Left hindlimb (tissue), 1 donor: ENCODE measurements at regions not wholly inside any gene's neighbourhood (a gene's known extent, or its start where the extent isn't known, plus 50 kb on each side); places are given as distances from the start of the nearest gene placed in this dataset.
"Not testable (repeated sequence)": the region's sequence is repeated elsewhere in the genome, so short reads cannot be mapped to it uniquely, and the experiment has no call there.

Source experiments
- DNase-seq: peaks from one replicate; pipeline ENCODE4 v3.0.0-alpha.2; 2018

DNA sequence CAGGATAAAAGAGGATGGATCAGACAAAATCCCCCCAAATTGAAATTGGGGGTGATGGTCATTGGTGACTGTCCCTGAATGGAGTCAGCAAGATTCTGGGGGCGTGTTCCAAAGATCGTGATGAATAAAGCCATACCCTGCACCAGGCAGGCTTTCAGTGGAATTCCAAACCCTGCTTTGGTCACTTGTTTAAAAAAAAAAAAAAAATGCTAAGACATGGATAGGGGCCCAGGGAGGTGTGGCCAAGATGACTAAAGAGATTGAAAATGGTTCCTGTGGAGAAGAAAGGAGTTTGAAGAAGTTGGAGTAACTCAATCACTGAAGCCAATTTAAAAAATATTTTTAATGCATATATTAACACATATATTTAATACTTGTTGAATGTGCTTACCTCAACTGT, 161.4 kb upstream of the KCNG1 start:
- DNase-seq, result no peak

DNA sequence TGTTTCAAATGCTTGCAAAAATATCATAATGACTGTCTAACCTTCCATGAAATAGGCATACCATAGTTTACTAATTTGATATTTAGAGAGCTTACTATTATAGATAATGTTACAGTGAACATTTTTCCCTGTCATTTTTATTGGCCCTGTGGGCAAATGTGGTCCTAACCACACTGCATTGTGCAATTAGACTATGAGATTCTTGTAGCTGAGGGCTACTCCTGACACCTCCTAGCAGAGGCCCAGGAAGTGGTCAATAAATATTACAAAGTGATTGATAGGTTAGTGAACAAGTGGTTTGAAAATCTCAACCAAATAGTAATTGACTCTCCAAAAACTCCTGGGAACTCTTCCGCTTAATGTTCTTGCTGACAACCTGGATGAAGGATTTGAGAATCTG, 160.5 kb upstream of the KCNG1 start:
- DNase-seq, result no peak

DNA sequence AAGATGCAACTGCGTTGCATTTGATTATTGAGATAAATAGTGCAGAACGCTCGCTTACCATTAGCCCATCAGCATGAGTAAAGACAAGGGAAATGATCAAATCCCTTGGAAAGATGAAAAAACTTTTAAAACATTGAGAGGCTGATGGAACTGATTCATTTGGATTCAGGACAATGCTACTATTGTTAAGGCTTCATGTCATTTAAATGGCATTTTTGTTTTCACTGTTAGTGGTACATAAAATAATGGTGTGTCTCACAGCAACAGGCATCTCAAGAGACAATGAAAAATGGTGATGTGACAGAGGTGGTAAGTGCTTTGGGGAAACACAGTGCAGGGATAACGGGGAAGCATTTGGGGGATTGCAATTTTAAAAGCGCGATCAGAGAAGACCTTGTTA, 159.7 kb upstream of the KCNG1 start:
- DNase-seq, result no peak

DNA sequence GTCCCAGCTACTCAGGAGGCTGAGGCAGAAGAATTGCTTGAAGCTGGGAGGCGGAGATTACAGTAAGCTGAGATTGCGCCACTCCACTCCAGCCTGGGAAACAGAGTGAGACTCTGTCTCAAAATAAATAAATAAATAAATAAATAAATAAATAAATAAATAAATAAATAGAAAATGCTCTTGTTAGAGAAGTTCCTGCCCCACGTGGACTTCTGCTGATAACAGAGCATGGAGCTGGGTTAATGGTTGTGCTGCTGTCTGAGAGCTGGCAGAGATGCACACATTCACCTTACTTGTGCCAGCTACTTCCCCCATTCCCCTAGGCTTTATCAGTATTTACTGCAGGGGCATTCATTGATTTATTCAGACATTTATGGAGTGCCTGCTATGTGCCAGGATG, 155.2 kb upstream of the KCNG1 start:
- no peak for DNase-seq

DNA sequence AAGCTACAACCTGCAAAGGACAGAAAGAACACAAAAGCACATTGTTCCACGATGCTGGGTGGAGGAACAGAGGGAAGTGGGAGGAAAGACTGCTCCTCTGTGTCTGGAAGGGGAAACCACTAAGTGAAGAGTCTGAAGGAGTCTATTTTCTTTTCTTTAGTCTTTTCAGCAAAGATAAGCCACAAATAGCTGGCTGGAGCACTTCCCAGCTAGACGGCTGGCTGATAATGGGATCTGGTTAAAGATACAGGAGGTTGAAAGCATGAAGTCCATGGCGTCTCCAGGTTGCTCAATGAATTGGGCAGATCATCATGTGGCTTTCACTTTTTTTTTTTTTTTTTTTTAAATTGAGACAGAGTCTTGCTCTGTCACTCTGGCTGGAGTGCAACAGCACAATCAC, 154.0 kb upstream of the KCNG1 start:
- DNase-seq, result no peak

DNA sequence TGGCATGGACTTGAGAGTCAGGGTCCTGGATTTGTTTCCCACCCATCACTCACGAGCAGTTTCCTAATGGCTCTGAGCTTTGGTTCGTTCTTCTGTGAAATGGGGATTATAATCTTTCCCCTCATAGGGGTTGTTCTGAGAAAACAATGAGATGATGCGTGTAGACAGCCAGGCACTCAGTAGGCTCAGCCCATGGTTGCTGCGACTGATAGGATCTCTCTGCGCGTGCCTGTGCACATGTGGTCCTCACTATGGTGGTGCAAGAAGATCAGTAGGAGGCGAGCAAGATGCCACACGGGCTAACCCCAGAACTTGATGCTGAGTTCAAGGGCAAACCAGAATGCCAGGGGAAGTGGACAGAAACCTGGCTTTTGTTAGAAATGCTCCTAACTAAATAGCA, 153.5 kb upstream of the KCNG1 start:
- DNase-seq, result no peak

DNA sequence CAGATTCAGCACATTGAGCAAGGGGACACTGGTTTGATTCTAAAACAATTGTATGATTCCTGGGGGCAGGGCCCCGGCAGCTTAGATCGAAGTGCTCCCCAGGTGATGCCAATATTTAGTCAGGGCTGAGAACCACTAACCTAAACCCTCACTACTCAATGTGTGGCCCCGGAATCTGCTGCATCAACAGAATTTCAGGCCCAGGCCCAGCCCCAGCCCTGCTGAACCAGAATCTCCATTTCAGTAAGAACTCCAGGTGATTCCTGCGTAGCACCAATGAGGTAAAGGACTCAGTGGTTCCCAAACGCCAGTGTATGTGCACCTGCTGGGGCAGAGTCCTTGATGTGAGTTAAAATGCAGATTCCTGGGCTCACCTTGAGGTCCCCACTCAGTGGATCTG, 152.8 kb upstream of the KCNG1 start:
- no peak for DNase-seq

DNA sequence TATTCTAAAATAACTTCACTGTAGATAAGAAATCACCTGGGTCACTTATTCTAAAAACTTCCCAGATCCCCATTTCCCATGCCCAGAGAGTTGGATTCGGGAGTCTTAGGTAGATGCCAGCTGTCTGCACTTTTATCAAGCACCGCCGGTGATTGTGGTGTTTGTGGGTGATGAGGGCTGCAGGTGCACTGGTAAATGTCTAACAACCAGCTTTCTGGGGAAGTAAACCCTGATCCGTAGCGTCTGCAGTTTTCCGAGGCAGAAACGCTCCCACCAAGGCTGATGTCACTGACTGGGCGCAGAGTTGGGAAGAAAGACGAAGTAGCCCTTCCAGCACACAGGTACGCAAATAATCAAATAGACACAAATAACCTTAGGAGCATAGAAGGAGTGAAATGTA, 152.2 kb upstream of the KCNG1 start:
- no peak for DNase-seq

DNA sequence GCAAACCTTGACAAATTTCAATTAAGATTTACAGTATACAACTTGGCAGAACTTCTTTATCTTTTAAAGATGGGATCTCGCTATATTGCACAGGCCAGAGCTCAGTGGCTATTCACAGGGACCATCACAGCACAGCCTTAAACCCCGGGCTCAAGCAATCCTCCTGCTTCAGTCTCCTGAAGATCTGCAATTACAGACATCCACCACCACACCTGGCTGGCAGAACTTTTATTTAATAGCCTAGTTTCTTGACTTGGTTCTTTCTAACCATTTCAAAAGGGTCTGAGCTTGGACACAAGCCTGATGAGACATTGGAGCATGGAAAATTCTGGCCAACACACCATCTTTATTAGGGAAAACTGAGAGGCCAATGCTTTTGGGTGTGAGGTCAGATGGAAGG, 151.6 kb upstream of the KCNG1 start:
- no peak for DNase-seq

DNA sequence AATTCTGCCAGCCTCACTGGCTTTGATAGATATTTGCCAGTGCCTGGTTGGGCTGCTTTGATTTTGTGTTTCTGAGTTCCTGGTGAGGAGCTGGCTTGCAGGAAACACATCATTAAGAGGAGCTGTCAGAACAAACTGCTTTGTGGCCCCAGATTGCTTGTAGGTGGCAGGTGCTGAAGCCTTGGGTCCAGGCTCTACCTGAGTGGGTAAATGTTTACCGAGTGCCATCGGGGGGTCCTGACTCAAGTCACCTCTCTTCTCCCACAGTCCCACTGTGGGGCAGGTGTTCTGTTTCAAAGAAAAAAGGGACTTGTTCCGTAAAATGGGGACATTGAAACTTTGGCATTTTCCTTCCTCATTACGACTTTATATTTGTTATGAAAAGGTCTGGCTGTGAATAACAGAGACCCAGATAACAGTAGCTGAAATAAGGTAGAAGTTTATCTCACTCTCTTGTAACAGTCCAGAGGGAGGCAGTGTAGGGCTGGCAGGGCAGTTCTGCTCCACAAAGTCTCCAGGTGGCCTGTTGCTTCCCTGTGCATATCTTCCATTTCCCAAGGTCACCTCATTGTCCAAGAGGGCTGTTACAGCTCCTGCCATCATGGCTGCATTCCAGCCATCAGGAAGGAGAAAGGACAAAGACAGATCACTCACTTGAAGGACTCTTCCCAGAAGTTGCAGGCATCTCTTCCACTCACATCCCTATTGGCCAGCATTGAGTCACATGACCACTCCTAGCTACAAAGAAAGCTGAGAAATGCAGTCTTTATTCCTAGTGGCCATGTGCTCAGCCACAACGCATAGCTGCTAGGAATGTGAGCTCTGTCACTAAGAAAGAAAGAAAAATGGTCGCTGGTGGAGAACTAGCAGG, 149.9 kb upstream of the KCNG1 start:
- no peak for DNase-seq

DNA sequence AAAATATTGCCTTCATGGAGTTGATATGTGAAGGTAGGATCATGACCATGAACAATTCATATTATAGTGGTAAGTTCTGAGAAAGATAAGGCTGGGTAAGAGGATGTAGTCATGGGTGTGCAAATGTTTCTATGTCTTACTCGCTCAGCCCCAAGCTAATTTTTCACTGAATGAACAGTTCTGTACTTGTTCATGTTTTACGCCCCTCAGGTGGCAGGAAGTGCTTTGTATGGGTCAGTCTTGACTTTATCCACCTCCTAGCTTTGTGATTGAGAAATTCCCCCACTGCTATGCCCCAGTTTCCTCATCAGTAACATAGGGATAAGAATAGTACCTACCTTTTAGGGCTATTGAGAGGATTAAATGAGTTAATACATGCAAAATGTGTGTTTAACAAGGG, 148.2 kb upstream of the KCNG1 start:
- no peak for DNase-seq

DNA sequence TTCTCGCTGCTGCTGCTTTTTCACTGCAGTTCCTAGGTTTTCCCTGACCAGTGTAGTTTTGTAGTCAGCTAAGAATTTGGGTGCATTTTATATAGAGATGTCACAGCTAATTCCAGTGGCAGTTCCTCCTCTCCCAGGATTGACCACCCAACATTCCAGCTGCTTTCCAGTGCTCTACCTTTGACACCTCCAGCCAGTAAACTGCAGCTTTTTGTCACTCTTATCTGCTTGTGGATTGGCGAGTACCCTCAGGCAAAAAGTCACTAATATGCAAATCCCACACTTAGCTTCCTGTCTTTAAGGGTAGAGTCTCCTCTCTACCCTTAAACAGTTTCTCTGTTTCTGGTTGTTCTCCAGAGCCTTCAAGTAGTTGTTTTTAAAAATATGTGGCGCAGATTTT, 146.9 kb upstream of the KCNG1 start:
- no peak for DNase-seq

DNA sequence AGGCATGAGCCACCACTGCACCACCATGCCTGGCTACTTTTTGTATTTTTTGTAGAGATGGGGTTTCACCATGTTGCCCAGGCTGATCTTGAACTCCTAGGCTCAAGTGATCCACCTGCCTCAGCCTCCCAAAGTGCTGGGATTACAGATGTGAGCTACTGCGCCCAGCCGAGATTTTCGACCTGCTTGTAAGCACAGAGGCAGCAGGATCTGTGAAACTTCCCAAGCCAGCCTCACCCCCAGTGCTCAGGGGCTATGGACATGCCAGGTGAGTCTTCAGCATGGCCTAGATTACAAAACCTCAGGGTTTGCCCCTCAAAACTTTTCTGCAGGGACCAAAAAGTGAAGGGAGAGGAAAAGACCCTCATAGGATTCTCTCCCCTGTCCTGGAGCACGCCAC, 145.0 kb upstream of the KCNG1 start:
- DNase-seq, result not testable (repeated sequence)

DNA sequence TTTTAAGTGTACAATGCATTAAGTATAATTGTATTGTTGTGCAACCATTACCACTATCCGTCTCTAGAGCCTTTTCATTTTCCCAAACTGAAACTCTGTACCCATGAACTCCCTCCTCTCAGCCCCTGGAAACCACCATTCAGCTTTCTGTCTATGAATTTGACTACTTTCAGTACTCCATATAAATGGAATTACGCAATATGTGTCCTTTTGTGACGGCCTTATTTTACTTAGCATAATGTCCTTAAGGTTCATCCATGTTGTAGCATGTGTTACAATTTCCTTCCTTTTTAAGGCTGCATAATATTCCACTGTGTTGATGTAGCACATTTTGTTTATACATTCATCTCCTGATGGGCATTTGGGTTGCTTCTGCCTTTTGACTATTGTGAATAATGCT, 143.6 kb upstream of the KCNG1 start:
- no peak for DNase-seq

DNA sequence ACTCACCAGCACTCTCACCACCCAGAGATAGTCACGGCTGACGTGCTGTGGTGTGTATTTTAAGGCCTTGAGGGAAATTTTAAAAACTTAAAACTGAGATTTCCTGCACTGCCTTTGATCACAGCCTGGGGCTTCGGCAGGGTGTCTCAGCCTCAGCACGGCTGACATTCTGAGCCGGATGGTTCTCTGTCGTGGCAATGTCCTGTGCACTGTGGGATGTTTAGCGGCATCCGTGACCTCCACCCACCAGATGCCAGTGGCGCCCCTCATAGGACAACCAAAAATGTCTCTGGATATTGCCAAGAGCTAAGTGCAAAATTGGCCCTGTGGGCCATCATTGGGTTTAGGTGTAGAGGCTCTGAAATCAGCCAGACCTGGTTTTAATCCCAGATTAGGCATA, 142.2 kb upstream of the KCNG1 start:
- no peak for DNase-seq

DNA sequence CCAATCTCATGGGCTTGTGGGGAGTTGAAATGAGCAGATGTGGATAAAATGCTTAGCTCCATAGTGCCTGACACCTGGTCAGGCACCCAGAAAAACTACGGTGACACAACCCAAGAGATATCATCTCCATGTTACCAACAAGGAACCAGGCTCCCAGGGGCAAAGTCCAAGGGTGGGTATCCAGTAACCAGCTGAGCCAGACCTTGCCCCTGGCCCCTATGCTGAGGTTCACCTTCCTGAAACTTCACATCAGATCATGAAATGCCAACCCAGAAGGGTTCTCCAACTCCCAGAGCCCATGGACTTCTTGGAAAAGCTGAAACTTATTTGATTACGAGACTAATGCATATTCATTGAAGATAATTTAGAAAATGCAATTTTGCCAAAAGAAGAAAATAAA, 141.8 kb upstream of the KCNG1 start:
- no peak for DNase-seq

DNA sequence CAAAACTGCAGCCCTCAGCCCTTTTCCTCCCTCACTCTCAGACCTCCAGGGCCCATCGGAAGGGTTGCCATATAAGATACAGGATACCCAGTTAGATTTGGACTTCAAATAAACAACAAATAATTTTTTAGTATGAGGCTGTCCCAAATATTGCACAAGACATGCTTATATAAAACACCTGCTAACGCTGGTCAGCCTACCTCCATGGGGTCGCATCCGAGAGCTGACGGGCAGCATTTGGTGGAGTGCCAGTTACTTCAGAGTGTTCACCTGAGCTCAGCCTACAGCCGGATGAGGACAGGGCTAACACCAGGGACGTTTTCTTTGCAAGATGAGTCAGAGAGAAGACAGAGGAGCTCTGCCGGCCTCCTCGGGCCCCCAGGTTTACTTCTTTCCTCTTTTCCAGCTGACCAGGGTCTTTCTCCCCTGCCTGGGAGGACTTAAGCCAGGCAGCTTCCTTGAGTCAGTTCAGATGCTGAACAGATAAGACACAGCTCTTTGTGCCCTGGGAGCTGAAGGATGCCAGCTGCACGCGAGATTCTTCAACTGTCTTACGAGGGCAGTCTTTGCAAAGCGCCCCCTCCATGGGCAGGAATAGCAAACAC, 141.2 kb upstream of the KCNG1 start:
- no peak for DNase-seq

DNA sequence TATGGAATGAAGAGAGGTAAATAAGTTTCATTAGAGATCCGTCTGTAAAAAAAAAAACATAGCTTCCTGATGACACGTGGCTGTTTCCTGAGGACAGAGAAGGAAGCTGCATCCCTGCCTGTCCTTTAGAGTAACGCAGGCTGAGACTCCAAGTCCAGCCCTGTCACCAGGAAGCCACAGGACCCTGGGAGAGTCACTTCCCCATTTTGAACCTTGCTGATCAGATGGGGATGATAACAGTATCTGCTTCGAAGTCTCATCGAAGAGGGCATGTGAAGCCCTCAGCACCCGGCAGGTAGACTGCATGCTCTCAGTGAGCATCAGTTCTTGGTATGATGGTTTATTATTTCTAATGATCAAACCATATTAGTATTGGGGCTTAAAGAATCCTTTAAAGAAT, 139.1 kb upstream of the KCNG1 start:
- DNase-seq, result no peak

DNA sequence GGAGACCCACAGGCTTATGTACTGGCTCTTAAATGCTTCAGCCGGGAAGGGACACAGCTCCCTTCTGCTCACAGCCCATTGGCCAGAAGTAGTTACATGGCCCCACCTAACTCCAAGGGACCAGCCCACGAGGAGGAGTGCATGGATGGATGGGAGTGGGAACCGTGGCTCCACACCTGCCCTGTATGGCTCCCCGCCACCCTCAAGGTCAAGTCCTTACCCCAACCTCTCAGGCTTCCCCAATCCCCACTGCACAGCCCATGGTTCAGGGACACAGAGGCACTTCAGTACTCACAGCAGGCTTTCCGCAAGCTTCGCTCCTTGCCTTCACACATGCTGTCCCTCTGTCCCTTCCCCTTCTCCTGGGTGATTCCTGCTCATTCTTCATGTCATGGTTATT, 137.9 kb upstream of the KCNG1 start:
- no peak for DNase-seq

DNA sequence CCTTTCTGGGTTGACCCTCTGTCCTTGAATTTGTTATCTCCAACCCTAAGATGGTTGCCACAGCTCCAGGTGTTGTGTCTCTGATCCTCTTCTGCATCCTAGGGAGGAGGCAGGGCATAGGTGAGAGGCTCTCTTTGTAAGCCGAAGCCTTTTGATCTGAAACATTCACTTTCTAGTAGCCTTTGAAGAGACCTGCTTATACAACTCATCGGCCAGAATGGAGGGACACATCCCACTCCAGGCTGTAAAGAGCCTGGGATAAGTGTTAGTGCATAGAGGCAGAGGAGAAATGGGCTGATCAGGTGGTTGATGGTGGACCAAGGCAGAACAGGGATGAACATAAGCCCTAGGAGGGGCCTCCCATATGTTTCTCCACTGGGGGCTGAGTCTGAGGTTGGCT, 137.1 kb upstream of the KCNG1 start:
- DNase-seq, result no peak

DNA sequence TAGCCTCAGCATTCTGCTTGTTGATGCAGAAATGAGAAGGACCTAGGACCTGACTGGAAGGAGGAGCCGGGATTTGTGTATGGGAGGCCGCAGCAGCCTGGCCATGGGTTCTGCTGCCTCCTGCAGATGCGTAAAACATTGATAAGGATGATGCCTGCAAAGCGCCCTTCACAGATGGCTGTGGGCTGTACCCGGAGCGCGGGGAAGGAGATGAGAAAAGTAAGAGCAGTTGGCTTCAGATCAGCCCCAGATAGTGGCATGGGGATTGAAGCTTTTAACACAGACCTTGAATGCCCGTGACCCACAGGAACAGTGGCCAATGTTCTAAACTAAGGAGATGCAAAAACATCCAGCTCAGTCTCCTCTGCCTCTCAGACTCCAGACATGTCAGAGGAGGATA, 136.4 kb upstream of the KCNG1 start:
- DNase-seq, result no peak

DNA sequence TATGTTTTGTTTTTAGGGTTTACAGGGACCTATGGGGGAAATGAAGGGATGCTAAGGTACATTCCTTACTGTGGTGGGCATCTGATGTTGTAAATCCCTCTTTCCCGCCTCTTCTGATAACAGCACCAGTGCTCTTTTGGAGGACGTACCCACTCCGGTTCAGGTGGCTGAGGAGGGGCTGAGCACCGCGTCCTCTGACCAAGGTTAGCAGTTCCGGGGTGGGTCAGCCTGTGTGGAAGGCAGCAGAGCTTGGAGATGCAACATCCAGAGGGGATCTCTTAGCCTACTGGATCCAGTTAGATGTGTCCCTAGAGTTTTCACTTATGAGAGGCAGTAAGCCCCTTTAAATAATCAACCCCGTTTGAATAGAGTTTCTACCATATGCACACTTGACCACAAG, 135.3 kb upstream of the KCNG1 start:
- DNase-seq, result no peak

DNA sequence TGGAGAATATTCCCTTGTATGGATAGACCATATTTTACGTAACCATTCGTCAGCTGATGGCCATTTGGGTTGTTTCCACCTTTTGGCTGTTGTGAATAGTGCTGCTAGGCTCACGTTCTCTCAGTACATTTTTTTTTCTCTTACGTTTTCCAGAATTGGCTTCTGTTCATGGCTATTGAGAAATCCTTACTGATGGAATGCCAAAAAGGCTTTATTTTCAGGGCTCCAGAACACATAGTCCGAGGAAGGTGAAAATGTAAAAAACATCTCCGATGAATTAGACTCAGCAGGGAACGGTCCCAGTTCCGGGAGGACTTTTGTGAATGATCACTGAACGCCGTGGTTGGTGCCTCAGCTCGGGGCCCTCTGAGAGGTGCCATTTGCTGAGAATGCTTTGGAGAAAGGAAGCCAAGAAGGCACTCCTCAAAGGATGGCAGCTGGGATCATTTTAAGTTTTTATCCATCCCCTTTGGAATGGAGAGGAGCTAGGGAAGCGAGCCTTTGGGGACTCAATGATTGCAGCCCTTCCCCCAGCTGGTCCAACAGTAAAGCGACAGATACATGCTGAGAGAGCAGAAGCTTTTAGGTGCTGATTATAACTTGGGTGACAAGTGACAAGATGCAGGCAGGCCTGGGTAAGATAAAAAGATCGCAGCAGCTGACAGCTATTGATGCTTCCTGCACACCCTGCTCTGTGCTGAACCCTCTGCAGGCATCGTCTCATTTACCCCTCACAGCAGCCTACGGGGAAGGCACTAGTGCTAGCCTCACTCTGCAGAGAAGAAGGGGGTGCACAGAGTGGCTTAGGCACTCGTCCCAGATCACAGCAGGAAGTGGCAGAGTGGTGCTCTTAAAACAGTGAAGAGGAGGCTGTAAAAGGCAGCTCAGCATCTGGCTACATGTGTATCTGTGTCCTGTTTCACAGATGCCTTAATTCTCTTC, 133.4 kb upstream of the KCNG1 start:
- no peak for DNase-seq
